H9 (cell line): ENCODE measurements at regions not wholly inside any gene's neighbourhood (a gene's known extent, or its start where the extent isn't known, plus 50 kb on each side); places are given as distances from the start of the nearest gene placed in this dataset.

Experiments used
- DNase-seq: peaks from one replicate; pipeline ENCODE4 v3.0.0-alpha.2; 2017
- H2AFZ ChIP-seq: one replicate; pipeline ENCODE4 v1.6.1; 2013; ENCODE audit warnings: mild to moderate bottlenecking, low read length, control low read depth, moderate library complexity
- H2AK5ac ChIP-seq: 2 replicates; pipeline ENCODE4 v1.6.1; 2013; ENCODE audit warnings: low read length, control low read depth, mixed read lengths; ENCODE audit not compliant: insufficient read length
- H2BK120ac ChIP-seq: one replicate; pipeline ENCODE4 v1.6.1; 2013; ENCODE audit warnings: low read depth, mild to moderate bottlenecking, low read length, control low read depth, inconsistent platforms; ENCODE audit not compliant: poor library complexity, severe bottlenecking
- H2BK12ac ChIP-seq: 2 replicates; pipeline ENCODE4 v1.6.1; 2013; ENCODE audit warnings: low read length, control low read depth, mixed read lengths, low read depth; ENCODE audit not compliant: insufficient read length
- H2BK15ac ChIP-seq: 2 replicates; pipeline ENCODE4 v1.6.1; 2013; ENCODE audit warnings: low read depth, low read length, control low read depth
- H2BK20ac ChIP-seq: one replicate; pipeline ENCODE4 v1.6.1; 2013; ENCODE audit warnings: low read depth, mild to moderate bottlenecking, low read length, control low read depth, inconsistent platforms; ENCODE audit not compliant: poor library complexity, severe bottlenecking
- H2BK5ac ChIP-seq: 2 replicates; pipeline ENCODE4 v1.6.1; 2013; ENCODE audit warnings: low read length, control low read depth, mixed read lengths; ENCODE audit not compliant: insufficient read length
- H3K14ac ChIP-seq: 2 replicates; pipeline ENCODE4 v1.6.1; 2013; ENCODE audit warnings: low read length, control low read depth; ENCODE audit not compliant: insufficient read depth
- H3K18ac ChIP-seq: 2 replicates; pipeline ENCODE4 v1.6.1; 2013; ENCODE audit warnings: low read depth, mild to moderate bottlenecking, mixed read lengths, low read length, control low read depth; ENCODE audit not compliant: insufficient read length
- H3K23ac ChIP-seq: 2 replicates; pipeline ENCODE4 v1.6.1; 2013; ENCODE audit warnings: low read length, control low read depth, mixed read lengths, low read depth; ENCODE audit not compliant: insufficient read length
- H3K23me2 ChIP-seq: 2 replicates; pipeline ENCODE4 v1.6.1; 2013; ENCODE audit warnings: low read depth, mild to moderate bottlenecking, mixed read lengths, low read length, control low read depth; ENCODE audit not compliant: insufficient read length, poor library complexity, severe bottlenecking
- H3K27ac ChIP-seq: 2 replicates; pipeline ENCODE4 v1.5.1; 2013; ENCODE audit warnings: low read length, control low read depth, mixed read lengths, low read depth; ENCODE audit not compliant: insufficient read length
- H3K27me3 ChIP-seq: 2 replicates; pipeline ENCODE4 v1.6.1; 2013; ENCODE audit warnings: low read length, control low read depth, inconsistent platforms; ENCODE audit not compliant: insufficient read depth
- H3K4ac ChIP-seq: 2 replicates; pipeline ENCODE4 v1.6.1; 2013; ENCODE audit warnings: low read depth, mild to moderate bottlenecking, control low read depth, inconsistent platforms, low read length, moderate library complexity
- H3K4me1 ChIP-seq: 2 replicates; pipeline ENCODE4 v1.6.1; 2013; ENCODE audit warnings: low read length, control low read depth, inconsistent platforms; ENCODE audit not compliant: insufficient read depth
- H3K4me2 ChIP-seq: 2 replicates; pipeline ENCODE4 v1.6.1; 2013; ENCODE audit warnings: low read length, control low read depth, mixed read lengths; ENCODE audit not compliant: insufficient read length, insufficient read depth
- H3K56ac ChIP-seq: 2 replicates; pipeline ENCODE4 v1.6.1; 2013; ENCODE audit warnings: low read depth, mild to moderate bottlenecking, mixed read lengths, low read length, control low read depth; ENCODE audit not compliant: insufficient read length
- H3K79me1 ChIP-seq: 2 replicates; pipeline ENCODE4 v1.6.1; 2013; ENCODE audit warnings: low read depth, mild to moderate bottlenecking, moderate library complexity, low read length, control low read depth, inconsistent platforms; ENCODE audit not compliant: insufficient read depth, poor library complexity, severe bottlenecking
- H3K79me2 ChIP-seq: 2 replicates; pipeline ENCODE4 v1.6.1; 2013; ENCODE audit warnings: low read length, control low read depth, inconsistent platforms; ENCODE audit not compliant: insufficient read depth
- H3K9ac ChIP-seq: 2 replicates; pipeline ENCODE4 v1.6.1; 2013; ENCODE audit warnings: low read length, control low read depth, mixed read lengths; ENCODE audit not compliant: insufficient read length; ENCODE audit errors: extremely low read depth
- H3K9me3 ChIP-seq: one replicate; pipeline ENCODE4 v1.6.1; 2013; ENCODE audit warnings: low read depth, low read length, inconsistent platforms; ENCODE audit not compliant: control insufficient read depth
- H3T11ph ChIP-seq: one replicate; pipeline ENCODE4 v1.6.1; 2013; ENCODE audit warnings: mild to moderate bottlenecking, low read length, control low read depth, inconsistent platforms
- H4K20me1 ChIP-seq: one replicate; pipeline ENCODE4 v1.6.1; 2013; ENCODE audit not compliant: control insufficient read depth, insufficient read length, insufficient read depth
- H4K5ac ChIP-seq: 2 replicates; pipeline ENCODE4 v1.6.1; 2013; ENCODE audit warnings: low read depth, mild to moderate bottlenecking, mixed read lengths, low read length, control low read depth; ENCODE audit not compliant: insufficient read length
- H4K8ac ChIP-seq: replicated peaks from 2 replicates; pipeline ENCODE4 v1.6.1; 2013; ENCODE audit warnings: low read length, control low read depth, mixed read lengths, low read depth; ENCODE audit not compliant: insufficient read length
- H4K91ac ChIP-seq: 2 replicates; pipeline ENCODE4 v1.6.1; 2013; ENCODE audit warnings: low read depth, mild to moderate bottlenecking, moderate library complexity, mixed read lengths, low read length, control low read depth; ENCODE audit not compliant: insufficient read length
- H3K27ac Mint-ChIP-seq, 3 experiments: 2 replicates in 2 of 3; 3 replicates in 1 of 3; pipeline ENCODE4 v1.8.0; 2020 to 2021; ENCODE audit warnings: mixed read lengths in 3 of 3, mild to moderate bottlenecking in 1 of 3, moderate library complexity in 1 of 3
- H3K27me3 Mint-ChIP-seq: 2 replicates; pipeline ENCODE4 v1.8.0; 2021; ENCODE audit warnings: low read depth, mild to moderate bottlenecking, moderate library complexity, mixed read lengths
- H3K36me3 Mint-ChIP-seq, 3 experiments: 2 replicates in 2 of 3; 3 replicates in 1 of 3; pipeline ENCODE4 v1.8.0; 2020 to 2021; ENCODE audit warnings: low read depth in 3 of 3, mixed read lengths in 3 of 3; ENCODE audit not compliant: insufficient read depth in 1 of 3
- H3K4me1 Mint-ChIP-seq, 2 experiments: 2 replicates each; pipeline ENCODE4 v1.8.0; 2020; ENCODE audit warnings: mixed read lengths in 2 of 2
- H3K4me3 Mint-ChIP-seq, 2 experiments: 2 replicates in 1 of 2; 3 replicates in 1 of 2; pipeline ENCODE4 v1.8.0; 2020 to 2021; ENCODE audit warnings: mild to moderate bottlenecking in 2 of 2, mixed read lengths in 2 of 2, moderate library complexity in 1 of 2
- H3K9me3 Mint-ChIP-seq, 2 experiments: 2 replicates in 1 of 2; 3 replicates in 1 of 2; pipeline ENCODE4 v1.8.0; 2020; ENCODE audit warnings: mild to moderate bottlenecking in 2 of 2, mixed read lengths in 2 of 2, moderate library complexity in 1 of 2
- WGBS: extraction: QIAGEN DNeasy Blood & Tissue Kit; methylation state at CpG from one replicate; pipeline ENCODE4 v1.1.7; 2013; ENCODE audit warnings: missing lambda C conversion rate, low lambda C conversion rate, mixed read lengths; ENCODE audit not compliant: insufficient read length; ENCODE audit errors: extremely low coverage; 5-methylcytosine and 5-hydroxymethylcytosine counted together
- TF ChIP-seq, protein P1 (sequence below): fragments of 200-600 bp; sonication (generic); conservative IDR thresholded peaks from 3 replicates; pipeline ENCODE4 v1.8.0; 2021; ENCODE audit warnings: antibody characterized with exemption, mild to moderate bottlenecking

DNA sequence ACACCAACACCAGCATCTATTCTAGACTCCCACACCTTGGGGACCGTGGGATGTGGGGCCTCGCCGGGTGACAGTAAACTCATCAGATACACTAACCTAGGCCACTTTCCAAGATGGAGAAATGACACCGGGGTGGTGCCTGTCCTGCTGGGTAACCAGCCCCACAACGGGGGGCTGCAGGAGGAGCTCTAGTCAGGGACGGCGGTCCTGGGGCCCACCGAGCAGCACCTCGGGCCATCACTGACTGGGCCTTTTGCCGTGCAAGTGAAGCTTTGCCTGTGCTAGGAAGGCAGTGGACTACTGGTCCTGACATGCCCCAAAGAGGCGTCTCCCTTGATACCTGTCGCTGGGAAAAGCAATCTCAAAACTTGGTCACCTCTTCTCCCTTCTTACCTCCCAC, 260.3 kb upstream of the IRX1 start:
- TF ChIP-seq, protein P1, sequence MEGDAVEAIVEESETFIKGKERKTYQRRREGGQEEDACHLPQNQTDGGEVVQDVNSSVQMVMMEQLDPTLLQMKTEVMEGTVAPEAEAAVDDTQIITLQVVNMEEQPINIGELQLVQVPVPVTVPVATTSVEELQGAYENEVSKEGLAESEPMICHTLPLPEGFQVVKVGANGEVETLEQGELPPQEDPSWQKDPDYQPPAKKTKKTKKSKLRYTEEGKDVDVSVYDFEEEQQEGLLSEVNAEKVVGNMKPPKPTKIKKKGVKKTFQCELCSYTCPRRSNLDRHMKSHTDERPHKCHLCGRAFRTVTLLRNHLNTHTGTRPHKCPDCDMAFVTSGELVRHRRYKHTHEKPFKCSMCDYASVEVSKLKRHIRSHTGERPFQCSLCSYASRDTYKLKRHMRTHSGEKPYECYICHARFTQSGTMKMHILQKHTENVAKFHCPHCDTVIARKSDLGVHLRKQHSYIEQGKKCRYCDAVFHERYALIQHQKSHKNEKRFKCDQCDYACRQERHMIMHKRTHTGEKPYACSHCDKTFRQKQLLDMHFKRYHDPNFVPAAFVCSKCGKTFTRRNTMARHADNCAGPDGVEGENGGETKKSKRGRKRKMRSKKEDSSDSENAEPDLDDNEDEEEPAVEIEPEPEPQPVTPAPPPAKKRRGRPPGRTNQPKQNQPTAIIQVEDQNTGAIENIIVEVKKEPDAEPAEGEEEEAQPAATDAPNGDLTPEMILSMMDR: no peak
- Histone ChIP-seq H4K91ac (no peak overlapping the region), H3K56ac (no peak overlapping the region), H2AFZ (no peak overlapping the region), H2AK5ac (no peak overlapping the region), H2BK12ac (no peak overlapping the region), H3K9me3 (no peaks in the 10 kb centered on the region), H3K23me2 (no peaks in the 10 kb centered on the region), H4K5ac (no peak overlapping the region), H2BK15ac (no peak overlapping the region), H4K20me1 (no peaks in the 10 kb centered on the region), H3K9ac (no peak overlapping the region), H2BK20ac (no peak overlapping the region), H3K4me1 (no peaks in the 10 kb centered on the region), H3K18ac (no peak overlapping the region), H3K27me3 (no peaks in the 10 kb centered on the region), H3K23ac (no peak overlapping the region), H3K79me2 (no peaks in the 10 kb centered on the region), H3K4ac (no peak overlapping the region), H4K8ac (no peak overlapping the region), H2BK5ac (no peak overlapping the region), H2BK120ac (no peak overlapping the region), H3K4me2 (no peak overlapping the region), H3T11ph (no peak overlapping the region), H3K27ac (no peak overlapping the region), H3K14ac (no peak overlapping the region), H3K79me1 (no peaks in the 10 kb centered on the region)
- H3K27ac Mint-ChIP-seq: no peak overlapping the region
- H3K4me3 Mint-ChIP-seq: no peak overlapping the region
- H3K9me3 Mint-ChIP-seq: no peaks in the 10 kb centered on the region; a peak in 1 of 5 replicates
- WGBS: no CpG with 5 or more reads among the region's 12 CpGs
- no peaks in the 10 kb centered on the region for H3K4me1 Mint-ChIP-seq
- DNase-seq: no peak
- H3K36me3 Mint-ChIP-seq: no peaks in the 10 kb centered on the region; a peak in 2 of 7 replicates
- peaks cover 4% of the 10 kb centered on the region for H3K27me3 Mint-ChIP-seq
